Cardiac muscle cell (in vitro differentiated cells and primary cell): ENCODE measurements at regions not wholly inside any gene's neighbourhood (a gene's known extent, or its start where the extent isn't known, plus 50 kb on each side); places are given as distances from the start of the nearest gene placed in this dataset.

Source experiments
- DNase-seq, 2 donors: peaks; one replicate each; pipeline versions ENCODE4 v3.0.0 to v3.0.0-alpha.2; 2010 to 2017; ENCODE audit warnings: low read depth in 1 of 2, low spot score in 1 of 2
- H3K27ac ChIP-seq: fragments of 200-600 bp; sonication (generic); 2 replicates; pipeline ENCODE4 v1.5.1; 2016
- H3K27me3 ChIP-seq: fragments of 200-600 bp; sonication (generic); 2 replicates; pipeline ENCODE4 v1.6.0; 2016; ENCODE audit warnings: control low read depth
- H3K36me3 ChIP-seq: fragments of 200-600 bp; sonication (generic); 2 replicates; pipeline ENCODE4 v1.5.1; 2016; ENCODE audit warnings: control low read depth
- H3K4me1 ChIP-seq: fragments of 200-600 bp; sonication (generic); 2 replicates; pipeline ENCODE4 v1.8.1; 2017; ENCODE audit warnings: low read depth, mild to moderate bottlenecking, mixed run types
- H3K4me3 ChIP-seq: fragments of 200-600 bp; sonication (generic); 2 replicates; pipeline ENCODE4 v1.5.1; 2016; ENCODE audit warnings: mild to moderate bottlenecking
- H3K9me3 ChIP-seq: fragments of 200-600 bp; sonication (generic); 2 replicates; pipeline ENCODE4 v1.5.1; 2017; ENCODE audit warnings: low read depth, mild to moderate bottlenecking, control low read depth
- TF ChIP-seq, protein P1 (sequence below): IDR thresholded peaks from 2 replicates; pipeline ENCODE4 v1.5.1; 2012; ENCODE audit warnings: low read depth, mild to moderate bottlenecking, low read length

DNA sequence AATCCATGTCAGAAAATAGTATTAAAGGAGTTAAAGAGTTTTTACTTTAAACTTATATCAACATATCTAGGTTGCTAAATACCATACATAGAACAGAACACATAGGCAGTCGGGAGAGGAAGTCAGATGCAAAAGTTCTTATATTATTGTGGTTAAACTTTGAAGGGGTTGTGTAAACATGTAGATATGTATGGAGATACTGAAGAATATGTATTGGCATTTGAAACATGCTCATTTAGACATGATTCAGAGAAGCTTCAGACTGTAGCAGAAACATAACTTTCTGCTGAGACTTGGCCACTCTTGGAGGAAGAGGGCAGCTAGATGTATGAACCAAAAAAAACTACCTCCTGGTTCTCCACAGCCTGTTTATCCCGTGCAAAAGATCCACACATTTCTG lies 103.5 kb upstream of the FERD3L start:
- H3K36me3 ChIP-seq: no peaks in the 10 kb centered on the region
- TF ChIP-seq, protein P1, sequence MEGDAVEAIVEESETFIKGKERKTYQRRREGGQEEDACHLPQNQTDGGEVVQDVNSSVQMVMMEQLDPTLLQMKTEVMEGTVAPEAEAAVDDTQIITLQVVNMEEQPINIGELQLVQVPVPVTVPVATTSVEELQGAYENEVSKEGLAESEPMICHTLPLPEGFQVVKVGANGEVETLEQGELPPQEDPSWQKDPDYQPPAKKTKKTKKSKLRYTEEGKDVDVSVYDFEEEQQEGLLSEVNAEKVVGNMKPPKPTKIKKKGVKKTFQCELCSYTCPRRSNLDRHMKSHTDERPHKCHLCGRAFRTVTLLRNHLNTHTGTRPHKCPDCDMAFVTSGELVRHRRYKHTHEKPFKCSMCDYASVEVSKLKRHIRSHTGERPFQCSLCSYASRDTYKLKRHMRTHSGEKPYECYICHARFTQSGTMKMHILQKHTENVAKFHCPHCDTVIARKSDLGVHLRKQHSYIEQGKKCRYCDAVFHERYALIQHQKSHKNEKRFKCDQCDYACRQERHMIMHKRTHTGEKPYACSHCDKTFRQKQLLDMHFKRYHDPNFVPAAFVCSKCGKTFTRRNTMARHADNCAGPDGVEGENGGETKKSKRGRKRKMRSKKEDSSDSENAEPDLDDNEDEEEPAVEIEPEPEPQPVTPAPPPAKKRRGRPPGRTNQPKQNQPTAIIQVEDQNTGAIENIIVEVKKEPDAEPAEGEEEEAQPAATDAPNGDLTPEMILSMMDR: no peak
- peak in 1 of 2 donors; percentile 18 for DNase-seq

DNA sequence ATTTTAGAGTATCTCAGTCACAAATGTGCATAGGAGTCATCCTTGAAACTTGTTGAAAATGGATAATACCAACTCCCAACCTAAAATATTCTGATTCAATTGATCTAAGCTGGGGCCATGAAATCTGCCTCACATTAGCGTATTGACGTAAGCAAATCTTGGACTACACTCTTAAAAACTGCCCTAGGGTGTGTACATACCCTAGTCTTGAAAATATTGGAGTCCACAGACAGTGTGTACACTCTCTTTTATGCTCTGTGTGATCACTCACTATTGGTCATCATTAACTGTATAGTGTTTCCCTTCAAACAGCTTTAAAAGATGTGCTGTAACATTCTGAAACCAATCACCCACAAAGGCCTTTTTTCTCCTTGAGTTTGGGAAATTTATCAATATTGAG lies 102.9 kb upstream of the FERD3L start:
- Histone ChIP-seq H3K27me3 (no peaks in the 10 kb centered on the region), H3K36me3 (no peaks in the 10 kb centered on the region), H3K4me1 (no peaks in the 10 kb centered on the region), H3K27ac (no peak overlapping the region), H3K9me3 (no peaks in the 10 kb centered on the region), H3K4me3 (no peak overlapping the region)
- DNase-seq: no peak
- TF ChIP-seq, protein P1: no peak

More for the DNA sequence above, 103.5 kb upstream of the FERD3L start:
- H3K4me3 ChIP-seq: no peak overlapping the region
- no peaks in the 10 kb centered on the region for H3K9me3 ChIP-seq
- no peaks in the 10 kb centered on the region for H3K4me1 ChIP-seq
- no peak overlapping the region for H3K27ac ChIP-seq
- H3K27me3 ChIP-seq: no peaks in the 10 kb centered on the region

DNA sequence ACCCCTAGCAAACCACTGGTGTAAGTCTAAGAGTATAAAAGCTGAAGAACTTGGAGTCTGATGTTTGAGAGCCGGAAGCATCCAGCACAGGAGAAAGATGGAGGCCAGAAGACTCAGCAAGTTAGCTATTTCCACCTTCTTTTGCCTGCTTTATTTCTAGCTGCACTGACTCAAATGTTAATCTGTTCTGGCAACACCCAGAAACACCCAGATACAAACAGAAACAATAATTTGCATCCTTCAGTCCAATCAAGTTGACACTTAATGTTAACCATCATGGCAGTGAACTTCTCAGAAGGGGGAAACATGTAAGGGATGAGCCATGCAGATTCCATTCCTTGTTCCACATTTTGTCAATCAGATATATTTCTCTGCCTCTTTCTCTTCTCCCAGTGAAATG lies 101.8 kb upstream of the FERD3L start:
- DNase-seq: no peak
- no peak overlapping the region for H3K27ac ChIP-seq
- H3K27me3 ChIP-seq: no peaks in the 10 kb centered on the region
- no peaks in the 10 kb centered on the region for H3K9me3 ChIP-seq
- H3K4me1 ChIP-seq: no peaks in the 10 kb centered on the region
- no peaks in the 10 kb centered on the region for H3K36me3 ChIP-seq
- TF ChIP-seq, protein P1: no peak
- H3K4me3 ChIP-seq: no peak overlapping the region

DNA sequence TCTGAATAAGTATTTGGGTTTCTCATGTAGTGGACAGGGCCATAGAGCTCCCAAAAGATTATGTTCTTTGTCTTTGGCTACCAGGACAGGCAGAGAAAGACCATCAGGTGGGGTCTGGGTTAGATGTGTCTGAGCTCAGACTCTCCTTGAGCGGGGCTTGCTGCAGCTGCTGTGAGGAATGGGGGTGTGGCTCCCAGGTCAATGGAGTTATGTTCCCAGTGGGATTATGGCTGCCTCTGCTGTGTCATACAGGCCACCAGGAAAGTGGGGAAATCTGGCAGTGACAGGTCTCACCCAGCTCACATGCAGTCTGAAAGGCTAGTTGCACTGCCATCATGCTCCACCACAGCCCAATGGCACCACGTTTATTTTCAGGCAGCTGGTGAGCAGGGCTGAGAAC lies 97.0 kb upstream of the FERD3L start:
- H3K27ac ChIP-seq: no peak overlapping the region
- no peaks in the 10 kb centered on the region for H3K9me3 ChIP-seq
- H3K27me3 ChIP-seq: no peaks in the 10 kb centered on the region
- no peak overlapping the region for H3K4me3 ChIP-seq
- TF ChIP-seq, protein P1: no peak
- no peaks in the 10 kb centered on the region for H3K4me1 ChIP-seq
- DNase-seq: no peak
- H3K36me3 ChIP-seq: no peaks in the 10 kb centered on the region

DNA sequence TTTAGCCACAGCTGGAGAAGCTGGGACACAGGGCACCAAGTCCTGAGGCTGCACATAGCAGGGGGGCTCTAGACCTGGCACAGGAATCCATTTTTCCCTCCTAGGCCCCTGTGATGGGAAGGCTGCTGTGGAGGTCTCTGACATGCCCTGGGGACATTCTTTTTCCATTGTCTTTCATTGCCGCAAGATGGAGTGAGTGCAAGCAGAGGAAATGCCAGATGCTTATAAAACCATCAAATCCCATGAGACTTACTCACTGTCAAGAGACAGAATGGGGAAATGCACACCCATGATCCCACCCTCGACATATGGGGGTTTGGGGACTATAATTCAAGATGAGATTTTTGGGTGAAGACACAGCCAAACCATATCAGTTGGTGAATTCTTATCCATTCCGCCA lies 94.7 kb upstream of the FERD3L start:
- TF ChIP-seq, protein P1: no peak
- no peaks in the 10 kb centered on the region for H3K27me3 ChIP-seq
- H3K9me3 ChIP-seq: no peaks in the 10 kb centered on the region
- DNase-seq: no peak
- H3K4me3 ChIP-seq: no peak overlapping the region
- H3K4me1 ChIP-seq: no peaks in the 10 kb centered on the region
- no peaks in the 10 kb centered on the region for H3K36me3 ChIP-seq
- H3K27ac ChIP-seq: no peak overlapping the region

DNA sequence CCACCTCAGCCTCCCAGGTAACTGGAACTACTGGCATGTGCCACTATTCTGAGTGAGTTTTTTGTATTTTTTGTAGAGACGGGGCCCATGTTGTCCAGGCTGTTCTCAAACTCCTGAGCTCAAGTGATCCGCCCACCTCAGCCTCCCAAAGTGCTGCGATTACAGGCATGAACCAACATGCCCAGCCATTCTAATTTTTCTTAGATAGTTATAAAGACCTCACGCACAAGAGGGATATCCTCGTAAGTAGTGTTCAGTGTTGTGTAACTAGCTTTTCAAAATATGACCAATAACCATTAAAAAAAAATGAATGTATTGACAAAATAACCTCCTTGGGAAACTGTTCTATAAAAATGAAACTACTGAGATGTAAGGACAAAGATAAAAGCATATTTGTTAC lies 90.5 kb upstream of the FERD3L start:
- no peak for DNase-seq
- TF ChIP-seq, protein P1: no peak
- H3K9me3 ChIP-seq: no peaks in the 10 kb centered on the region
- H3K27me3 ChIP-seq: no peaks in the 10 kb centered on the region
- no peaks in the 10 kb centered on the region for H3K4me1 ChIP-seq
- H3K4me3 ChIP-seq: no peak overlapping the region
- no peaks in the 10 kb centered on the region for H3K36me3 ChIP-seq
- no peak overlapping the region for H3K27ac ChIP-seq
